ENCODE measurements at regions not wholly inside any gene's neighbourhood (a gene's known extent, or its start where the extent isn't known, plus 50 kb on each side); places are given as distances from the start of the nearest gene placed in this dataset.
"Not testable (repeated sequence)": the region's sequence is repeated elsewhere in the genome, so short reads cannot be mapped to it uniquely, and the experiment has no call there.

DNA sequence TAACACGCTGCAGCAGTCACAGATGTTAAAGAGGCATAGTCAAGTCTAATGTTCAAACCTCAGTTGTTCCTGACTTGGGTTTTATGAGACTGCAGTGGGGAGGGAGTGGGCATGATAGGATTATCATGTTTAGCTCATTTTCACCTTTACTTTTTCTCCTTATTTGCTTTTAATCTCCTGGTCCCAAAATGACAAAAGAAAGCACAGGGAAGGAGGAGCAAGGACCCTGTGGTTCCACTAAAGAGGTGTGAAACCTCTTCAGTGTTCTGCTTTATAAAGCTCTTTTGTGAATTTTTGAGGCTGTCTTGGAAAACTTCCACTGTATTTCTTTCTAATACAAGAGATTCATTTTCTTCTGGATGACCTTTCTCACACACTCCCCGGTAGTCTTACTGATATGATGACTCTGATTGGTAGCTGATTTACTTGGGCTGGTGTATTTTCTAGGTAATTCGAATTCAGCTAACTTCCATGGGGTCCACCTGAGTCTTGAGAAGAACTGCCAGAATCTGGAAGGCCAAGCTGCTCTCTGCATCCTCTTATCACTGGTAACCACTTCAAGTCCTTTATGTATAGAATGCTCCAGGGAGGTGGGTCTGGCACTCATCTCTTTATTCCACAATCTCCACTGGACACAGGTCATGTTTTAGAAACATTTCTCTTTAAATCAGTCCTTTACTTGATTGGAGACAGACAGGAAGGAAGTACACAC, 1364.4 kb upstream of the CDH9 start:
- no peak for DNase-seq (ENCODE audit: low read depth)

DNA sequence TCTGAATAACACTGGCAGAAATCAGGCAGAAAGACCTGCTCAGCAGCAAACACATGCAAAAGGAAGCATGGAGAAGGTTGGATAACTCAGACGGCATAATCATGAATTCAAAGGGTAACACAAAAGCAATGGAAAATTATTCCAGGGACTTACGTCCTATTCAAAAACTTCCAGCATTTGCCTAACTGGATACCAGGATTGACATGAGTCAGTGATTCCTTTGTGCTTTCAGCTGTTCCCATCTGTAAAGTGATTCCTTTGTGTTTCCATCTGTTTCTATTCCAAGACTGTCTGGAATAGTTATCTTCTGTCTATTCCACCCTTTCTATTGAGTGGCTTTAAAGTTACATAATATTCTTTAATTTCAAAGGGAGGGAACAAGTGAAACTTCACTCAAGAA, 1361.7 kb upstream of the CDH9 start:
- no peak for DNase-seq (ENCODE audit: low read depth)

DNA sequence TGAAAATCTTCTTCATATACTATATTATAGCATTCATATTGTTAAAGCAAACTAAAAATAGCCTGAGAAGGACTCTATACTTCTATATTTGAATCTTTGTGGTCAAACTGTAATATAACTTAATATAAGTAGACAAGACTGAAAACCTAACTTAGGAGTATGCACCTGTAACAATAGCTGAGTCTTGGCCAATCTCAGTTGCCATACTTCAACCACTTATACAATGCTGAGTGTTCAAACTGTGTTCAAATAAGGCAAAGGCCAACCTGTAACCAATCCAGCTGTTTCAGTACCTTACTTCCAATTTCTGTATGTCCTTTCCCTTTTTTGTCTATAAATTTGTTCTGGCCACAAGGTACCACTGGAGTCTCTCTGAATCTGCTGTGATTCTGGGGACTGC, 1360.8 kb upstream of the CDH9 start:
- no peak for DNase-seq (ENCODE audit: low read depth)

DNA sequence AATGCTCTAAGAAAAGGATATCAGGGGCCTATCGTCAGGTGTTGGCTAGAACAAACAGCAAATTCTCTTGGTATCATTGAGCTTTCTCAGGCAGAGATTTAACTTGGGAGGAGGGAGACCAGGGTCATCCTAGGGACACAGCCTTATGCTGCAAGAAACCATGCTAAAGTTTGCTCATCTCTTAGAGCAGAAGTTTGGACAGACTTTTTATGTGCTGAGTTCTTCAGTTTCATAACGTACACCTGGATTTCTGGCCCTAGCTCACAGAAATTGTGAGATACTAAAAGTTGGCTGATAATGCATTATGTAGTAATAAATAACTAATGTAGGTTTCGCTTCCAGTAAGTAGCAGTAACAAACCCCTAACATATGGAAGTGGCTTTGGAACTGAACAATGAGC, 1359.8 kb upstream of the CDH9 start:
- DNase-seq (ENCODE audit: low read depth), result no peak

DNA sequence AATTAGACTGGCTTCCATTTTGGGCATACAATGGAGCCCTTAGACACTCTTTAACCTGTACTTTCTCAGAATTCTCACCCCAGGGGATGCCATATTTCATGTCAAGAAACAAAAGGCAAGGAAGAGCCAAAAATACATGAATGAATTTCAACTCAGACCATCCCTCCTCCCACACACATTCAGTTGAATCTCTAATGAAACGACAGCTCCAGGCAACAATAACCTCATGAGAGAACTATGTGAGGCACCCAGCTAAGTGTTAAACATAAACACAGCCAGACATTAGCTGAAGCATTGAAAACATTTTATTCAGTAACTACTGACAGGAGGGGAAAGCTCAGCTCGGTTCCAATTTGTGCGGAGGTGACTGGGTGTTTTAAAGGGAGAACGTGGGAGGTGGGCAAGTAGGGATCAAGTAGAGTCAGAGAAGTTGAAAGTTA, 1359.1 kb upstream of the CDH9 start:
- no peak for DNase-seq (ENCODE audit: low read depth)

DNA sequence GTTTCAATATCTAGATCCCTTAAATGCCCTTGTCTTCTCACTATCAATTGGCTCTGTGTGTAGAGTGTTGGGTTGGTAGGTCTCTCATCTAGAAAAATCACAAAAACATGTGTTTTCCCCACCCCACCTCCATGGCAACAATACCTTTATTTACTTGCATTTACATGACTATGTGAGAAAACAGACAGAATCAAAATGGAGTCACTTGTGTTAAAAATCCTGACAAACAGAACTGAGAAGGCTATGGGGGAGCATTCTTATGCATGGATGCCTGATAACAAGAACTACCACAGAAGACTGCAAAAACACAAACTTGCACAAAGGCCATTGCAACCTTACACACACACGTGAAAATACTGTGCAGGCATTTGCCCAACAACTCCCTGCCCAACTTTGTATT, 1352.9 kb upstream of the CDH9 start:
- DNase-seq (ENCODE audit: low read depth), result no peak

DNA sequence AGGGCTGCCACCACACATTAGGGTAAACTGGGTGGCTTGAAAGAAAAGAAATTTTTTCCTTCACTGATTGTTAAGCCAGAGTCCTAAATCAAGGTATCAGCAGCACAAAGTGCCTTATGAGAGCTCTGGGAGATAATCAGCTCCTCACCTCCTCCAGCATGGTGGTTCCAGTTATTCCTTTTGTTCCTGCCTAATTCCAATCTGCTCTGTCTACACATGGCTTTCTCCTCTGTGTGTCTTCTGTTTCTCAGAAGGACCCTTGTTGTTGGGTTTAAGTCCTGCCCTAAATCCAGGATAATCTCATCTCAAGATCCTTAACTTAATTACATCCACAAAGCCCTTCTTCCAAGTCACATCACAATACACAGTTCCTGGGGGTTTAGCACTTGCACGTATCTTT, 1352.0 kb upstream of the CDH9 start:
- DNase-seq (ENCODE audit: low read depth), result no peak

DNA sequence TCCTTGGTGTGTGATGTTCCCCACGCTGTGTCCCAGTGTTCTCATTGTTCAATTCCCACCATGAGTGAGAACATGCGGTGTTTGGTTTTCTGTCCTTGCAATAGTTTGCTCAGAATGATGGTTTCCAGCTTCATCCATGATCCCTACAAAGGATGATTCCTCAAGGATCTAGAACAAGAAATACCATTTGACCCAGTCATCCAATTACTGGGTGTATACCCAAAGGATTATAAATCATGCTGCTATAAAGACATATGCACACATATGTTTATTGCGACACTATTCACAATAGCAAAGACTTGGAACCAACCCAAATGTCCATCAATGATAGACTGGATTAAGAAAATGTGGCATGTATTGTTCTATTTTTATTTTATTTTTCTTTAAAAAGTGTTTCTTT, 1351.3 kb upstream of the CDH9 start:
- DNase-seq (ENCODE audit: low read depth), result not testable (repeated sequence)

DNA sequence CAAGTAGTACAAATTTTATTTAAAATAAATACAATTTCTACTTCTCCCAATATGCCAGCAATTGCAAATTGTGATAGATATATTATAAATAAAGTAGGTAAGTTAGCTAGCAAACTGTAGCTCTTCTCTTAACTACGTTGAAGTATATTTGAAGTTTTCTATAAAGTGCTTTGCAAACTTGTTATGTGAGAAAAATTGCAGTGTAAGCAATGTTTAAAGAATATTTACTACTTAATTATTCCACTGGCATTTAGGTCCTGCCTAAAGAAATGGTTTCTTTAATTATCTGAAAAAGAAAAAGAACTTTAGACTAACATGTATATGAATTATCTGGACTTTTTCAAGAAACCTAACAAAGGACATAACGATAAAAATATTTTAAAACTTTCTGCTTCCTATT, 1350.0 kb upstream of the CDH9 start:
- DNase-seq (ENCODE audit: low read depth), result no peak

DNA sequence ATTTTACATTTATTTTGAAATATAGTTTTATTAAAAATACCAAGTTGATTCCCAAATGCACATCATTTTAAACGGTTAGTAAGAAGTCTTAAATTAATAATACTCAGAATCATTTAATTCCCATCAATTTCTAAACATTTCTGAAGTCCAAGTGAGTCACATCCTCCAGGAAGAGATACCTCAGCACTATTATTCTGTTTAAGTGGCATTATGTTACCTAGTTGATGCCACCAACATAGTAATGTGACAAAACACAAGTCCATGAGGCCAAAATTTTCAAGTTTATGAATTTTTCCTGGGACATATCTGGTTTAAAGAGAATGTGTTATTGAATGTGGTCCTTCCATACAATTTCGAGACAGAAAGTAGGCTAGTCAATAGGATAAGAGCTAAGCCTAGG, 1348.3 kb upstream of the CDH9 start:
- no peak for DNase-seq (ENCODE audit: low read depth)

DNA sequence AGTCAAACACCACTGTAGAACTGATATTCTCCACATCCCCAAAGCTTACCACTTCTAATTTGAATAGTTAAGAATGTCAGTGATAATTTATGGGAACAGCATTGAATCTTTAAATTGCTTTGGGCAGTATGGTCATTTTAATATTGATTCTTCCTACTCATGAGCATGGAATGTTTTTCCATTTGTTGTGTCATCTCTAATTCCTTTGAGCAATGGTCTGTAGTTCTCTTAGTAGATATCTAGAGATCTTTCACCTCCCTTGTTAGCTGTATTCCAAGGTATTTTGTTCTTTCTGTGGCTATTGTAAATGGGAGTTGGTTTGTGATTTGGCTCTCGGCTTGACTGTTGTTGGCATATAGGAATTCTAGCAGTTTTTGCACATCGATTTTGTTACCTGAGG, 1341.8 kb upstream of the CDH9 start:
- no peak for DNase-seq (ENCODE audit: low read depth)

DNA sequence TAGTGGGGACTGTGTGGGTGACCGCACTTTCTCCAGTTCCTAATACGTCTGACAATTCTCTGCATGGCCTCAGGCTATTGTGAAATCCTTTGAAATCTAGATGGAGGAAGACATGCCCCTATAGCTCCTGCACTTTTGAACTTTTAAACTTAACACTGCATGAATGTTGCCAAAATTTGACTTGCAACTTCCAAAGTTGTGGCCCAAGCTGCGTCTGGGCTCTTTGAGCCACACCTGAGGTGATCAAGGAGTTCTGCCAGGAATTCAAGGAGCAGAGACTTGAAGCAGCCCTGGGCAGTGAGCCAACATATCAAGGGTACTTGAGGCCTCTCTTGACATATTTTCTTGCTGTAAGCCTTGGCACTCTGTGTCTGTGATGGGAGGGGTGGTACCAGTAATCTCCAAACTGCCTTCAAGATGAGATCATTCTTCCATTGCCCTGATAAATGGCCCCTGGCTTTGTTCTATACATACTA, 1336.1 kb upstream of the CDH9 start:
- no peak for DNase-seq (ENCODE audit: low read depth)

DNA sequence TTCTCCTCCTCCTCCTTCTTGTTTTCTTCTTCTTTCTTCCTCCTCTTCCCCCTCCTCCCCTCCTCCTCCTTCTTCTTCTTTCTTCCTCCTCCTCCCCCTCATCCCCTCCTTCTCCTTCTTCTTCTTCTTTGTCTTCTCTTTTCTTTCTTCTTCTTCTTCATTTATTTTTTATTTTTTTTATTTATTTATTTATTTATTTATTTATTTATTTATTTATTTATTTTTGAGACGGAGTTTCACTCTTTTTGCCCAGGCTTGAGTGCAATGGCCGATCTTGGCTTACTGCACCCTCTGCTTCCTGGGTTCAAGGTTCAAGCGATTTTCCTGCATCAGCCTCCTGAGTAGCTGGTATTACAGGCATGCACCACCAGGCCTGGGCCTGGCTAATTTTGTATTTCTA, 1332.5 kb upstream of the CDH9 start:
- no peak for DNase-seq (ENCODE audit: low read depth)

DNA sequence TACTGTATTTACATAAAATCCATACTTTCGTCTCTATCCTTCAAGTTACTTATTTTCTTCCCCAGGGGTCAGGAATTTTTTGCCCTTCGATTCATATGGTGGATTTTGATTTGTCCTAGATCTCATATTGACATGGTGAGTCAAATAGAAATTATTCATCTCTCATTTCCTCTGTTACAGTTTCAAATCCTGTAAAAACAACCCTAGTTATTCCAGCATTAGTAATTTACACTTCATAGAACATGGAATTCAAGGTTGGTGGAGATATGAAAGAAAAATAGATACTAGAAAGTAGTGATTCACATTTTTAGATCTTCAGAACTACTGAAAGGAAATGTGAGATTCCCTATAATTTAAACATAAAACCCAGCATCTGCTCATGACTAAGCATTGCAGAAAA, 1331.0 kb upstream of the CDH9 start:
- peak; percentile 64 for DNase-seq (ENCODE audit: low read depth)

DNA sequence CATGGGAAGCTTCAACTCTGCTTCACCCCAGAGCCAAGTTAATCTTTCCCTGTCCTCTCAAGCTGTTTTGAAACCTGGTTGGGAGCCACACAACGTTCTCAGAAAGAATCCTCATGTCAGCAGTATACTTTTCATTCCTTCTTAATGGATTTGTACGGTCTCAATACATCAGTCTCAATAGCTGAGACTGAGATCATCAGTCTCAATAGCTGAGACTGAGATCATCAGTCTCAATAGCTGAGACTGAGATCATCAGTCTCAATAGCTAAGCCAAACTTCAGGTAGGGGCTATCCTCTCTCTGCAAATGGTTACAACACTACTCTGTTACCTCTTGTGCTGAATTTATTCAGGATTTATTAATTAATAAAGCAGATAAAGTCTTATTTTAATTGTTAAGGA, 1317.4 kb upstream of the CDH9 start:
- DNase-seq (ENCODE audit: low read depth), result no peak

DNA sequence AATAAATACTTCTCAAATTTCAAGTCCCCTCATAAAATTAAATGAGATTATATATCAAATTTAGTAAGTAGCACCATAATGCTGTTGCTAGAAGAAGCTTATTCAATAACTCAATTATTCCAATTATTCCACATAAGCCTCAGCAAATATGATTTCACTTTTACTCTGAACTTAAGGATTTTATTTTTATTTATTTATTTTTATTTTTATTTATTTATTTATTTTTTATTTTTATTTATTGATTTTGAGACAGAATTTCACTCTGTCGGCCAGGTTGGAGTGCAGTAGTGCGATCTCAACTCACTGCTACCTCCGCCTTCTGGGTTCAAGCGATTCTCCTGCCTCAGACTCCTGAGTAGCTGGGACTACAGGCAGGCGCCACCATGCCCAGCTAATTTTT, 1308.3 kb upstream of the CDH9 start:
- DNase-seq (ENCODE audit: low read depth), result no peak

DNA sequence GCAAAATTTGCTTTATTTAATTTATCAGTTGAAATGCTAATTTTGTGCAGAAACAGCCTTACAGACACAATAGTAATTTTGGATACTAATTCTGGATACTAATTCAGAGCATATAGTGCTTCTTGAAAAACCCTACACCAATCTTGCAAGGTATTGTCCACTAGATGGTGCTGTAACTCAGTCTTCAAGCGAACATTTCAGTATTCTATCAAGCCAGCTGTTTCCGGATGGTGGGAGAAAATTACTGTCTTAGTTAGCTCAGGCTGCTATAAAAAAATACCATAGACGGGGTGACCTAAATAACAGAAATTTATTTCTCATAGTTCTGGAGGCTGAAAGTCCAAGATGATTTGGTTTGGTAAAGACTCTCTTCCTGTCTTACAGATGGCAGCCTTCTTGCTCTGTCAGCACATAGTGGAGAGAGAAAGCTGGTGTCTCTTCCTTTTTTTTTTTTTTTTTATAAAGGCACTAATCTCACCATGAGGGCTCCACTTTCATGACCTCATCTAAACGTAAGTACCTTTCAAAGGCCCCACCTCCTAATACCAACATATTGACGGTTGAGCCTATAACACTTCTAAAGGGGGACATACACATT, 1306.5 kb upstream of the CDH9 start:
- DNase-seq (ENCODE audit: low read depth), result peak; percentile 42

DNA sequence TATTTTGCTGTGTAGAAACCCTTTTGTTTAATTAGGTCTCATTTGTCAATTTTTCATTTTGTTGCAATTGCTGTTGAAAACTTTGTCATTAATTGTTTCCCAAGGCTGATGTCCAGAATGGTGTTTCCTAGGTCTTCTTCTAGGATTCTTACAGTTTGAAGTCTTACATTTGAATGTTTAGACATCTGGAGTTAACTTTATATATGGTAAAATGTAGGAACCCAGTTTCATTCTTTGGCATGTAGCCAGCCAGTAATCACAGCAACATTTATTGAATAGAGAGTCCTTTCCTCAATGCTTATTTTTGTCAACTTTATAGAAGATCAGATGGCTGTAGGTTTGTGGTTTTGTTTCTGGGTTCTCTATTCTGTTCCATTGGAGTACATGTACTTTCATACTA, 1290.8 kb upstream of the CDH9 start:
- DNase-seq (ENCODE audit: low read depth), result peak; percentile 4

DNA sequence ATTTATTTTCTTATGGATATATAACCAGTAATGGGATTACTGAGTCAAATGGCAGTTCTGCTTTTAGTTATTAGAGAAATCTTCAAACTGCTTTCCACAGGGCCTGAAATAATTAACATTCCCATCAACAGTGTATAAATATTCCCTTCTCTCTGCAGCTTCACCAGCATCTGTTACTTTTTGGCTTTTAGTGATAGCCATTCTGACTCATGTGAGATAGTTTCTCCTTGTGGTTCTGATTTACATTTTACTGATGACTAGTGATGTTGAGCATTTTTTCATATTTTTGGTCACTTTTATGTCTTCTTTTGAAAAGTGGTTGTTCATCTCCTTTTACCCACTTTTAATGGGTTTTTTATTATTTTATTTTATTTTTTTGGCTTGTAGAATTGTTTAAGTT, 1290.3 kb upstream of the CDH9 start:
- peak; percentile 73 for DNase-seq (ENCODE audit: low read depth)

DNA sequence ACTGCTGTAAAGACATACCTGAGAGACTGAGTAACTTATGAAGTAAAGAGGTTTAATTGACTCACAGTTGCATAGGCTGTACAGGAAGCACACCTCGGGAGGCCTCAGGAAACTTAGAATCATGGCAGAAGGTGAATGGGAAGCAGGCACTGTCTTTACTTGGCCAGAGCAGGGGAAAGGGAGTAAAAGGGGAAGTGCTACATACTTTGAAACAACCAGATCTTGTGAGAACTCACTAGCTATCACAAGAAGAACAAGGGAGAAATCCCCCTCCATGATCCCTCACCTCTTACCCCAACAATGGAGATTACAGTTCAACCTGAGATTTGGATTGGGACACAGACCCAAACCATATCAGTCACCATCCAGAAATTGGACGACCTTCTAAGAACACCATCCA, 1285.8 kb upstream of the CDH9 start:
- no peak for DNase-seq (ENCODE audit: low read depth)

DNA sequence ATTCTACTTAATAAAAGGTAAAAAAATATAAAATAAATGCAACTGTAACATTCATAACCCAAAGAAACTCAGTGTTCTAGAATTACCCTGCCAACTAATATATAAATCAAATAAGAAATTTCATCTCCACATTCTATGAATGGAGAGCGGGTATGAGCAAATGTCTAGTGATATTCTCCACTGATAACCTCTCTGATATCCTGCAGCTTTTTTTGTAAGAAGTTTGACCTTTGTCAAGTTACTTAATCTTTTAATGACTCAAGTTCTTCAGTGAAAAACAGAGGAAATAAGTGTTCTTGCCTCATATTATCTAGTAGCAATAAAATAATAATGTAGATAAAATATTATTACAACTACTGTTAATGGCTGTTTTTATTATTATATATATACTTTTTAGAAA, 1275.6 kb upstream of the CDH9 start:
- no peak for DNase-seq (ENCODE audit: low read depth)

DNA sequence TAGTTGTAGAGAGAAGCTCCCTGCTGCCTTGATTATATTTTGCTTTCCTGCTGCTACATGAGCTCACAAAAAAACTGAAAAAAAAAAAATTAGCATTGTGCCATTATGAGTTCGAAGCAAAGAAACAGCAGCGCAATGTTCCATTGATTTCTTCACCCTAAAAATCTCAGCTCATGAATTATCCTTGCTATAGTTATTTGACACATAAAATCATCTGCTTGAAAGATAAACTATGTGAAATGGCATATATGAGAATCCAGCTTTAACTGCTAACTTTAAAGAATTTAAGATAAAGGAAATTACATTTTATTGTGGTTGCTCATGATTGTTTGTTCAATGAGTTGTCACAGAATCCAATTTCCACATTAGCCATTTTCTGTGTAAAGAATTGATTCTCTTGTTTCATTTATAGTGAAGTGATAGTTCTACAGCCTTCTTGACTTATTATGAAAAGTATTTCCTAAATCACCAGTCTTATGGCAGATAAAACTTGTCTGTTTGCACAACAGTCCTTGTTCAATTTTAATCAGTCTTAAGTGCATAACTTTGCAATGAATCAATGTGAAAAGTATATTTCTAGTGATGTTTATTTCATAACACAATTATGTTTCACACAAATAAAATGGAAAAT, 1275.0 kb upstream of the CDH9 start:
- DNase-seq (ENCODE audit: low read depth), result peak; percentile 65

DNA sequence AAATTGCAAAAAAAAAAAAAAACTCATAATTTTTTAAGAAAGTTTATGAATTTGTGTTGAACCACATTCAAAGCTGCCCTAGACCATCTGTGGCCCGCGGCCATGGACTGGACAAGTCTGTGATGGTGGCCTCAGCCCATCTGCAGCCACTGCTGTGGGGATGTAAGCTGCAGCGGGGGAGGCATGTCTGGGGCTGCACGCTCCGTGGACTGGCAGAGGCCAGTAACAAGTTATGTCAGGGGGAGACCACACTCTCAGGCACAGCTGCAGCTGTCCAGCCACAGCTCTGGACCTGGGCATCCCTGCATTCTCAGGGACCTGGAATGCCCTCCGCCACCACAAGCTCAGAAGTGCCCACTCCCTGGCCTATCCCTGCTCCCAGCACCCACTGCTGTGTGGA, 1272.3 kb upstream of the CDH9 start:
- no peak for DNase-seq (ENCODE audit: low read depth)

DNA sequence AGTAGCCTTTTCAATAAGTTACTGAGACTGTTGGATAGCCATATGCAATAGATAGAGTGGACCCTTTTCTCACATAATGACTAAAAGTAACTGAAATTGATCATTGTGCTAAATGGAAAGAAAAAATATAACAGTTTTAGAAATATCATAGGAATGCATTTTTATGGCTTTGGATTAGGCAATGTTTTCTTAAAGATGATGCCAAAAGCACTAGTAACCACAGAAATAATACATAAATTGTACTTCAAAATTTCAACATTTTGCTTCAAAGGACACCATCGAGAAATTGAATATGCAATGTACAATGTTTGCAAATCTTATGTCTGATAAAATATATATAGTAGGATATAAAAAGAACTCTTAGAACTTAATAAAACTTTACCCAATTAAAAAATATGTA, 1267.5 kb upstream of the CDH9 start:
- DNase-seq (ENCODE audit: low read depth), result no peak
